Panc1 (cell line): ENCODE measurements at regions not wholly inside any gene's neighbourhood (a gene's known extent, or its start where the extent isn't known, plus 50 kb on each side); places are given as distances from the start of the nearest gene placed in this dataset.

Experiments used
- POLR2AphosphoS5 ChIP-seq: IDR thresholded peaks from 2 replicates; pipeline ENCODE4 v1.6.1; 2012; ENCODE audit warnings: mild to moderate bottlenecking, low read depth, low read length, moderate library complexity
- TF ChIP-seq, protein P1 (sequence below): fragments of 450-650 bp; IDR thresholded peaks from 2 replicates; pipeline ENCODE4 v1.5.1; 2017; ENCODE audit warnings: mild to moderate bottlenecking

DNA sequence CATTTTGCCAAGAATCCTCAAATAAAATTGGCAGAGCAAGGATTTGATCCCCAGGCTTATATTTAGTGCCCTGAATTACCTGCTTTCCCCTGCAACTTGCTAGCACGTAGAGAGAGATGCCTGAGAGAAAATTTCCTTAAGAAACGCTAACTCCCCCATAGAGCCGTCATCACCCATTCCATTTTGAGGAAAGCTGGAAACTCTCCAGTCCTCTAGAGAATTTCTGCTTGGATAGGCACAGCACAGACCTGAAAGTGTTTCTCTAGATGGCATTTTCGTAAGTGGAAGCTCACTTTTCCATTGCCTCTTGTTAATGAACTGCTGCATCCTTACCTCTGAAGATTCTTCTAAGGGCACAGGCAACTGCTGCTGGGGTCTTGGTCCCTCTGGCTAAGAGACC is 277.8 kb upstream of the SIX2 start:
- TF ChIP-seq, protein P1, sequence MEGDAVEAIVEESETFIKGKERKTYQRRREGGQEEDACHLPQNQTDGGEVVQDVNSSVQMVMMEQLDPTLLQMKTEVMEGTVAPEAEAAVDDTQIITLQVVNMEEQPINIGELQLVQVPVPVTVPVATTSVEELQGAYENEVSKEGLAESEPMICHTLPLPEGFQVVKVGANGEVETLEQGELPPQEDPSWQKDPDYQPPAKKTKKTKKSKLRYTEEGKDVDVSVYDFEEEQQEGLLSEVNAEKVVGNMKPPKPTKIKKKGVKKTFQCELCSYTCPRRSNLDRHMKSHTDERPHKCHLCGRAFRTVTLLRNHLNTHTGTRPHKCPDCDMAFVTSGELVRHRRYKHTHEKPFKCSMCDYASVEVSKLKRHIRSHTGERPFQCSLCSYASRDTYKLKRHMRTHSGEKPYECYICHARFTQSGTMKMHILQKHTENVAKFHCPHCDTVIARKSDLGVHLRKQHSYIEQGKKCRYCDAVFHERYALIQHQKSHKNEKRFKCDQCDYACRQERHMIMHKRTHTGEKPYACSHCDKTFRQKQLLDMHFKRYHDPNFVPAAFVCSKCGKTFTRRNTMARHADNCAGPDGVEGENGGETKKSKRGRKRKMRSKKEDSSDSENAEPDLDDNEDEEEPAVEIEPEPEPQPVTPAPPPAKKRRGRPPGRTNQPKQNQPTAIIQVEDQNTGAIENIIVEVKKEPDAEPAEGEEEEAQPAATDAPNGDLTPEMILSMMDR = no peak
- no peak for TF ChIP-seq POLR2AphosphoS5
